GM12874 (cell line): ENCODE measurements at regions not wholly inside any gene's neighbourhood (a gene's known extent, or its start where the extent isn't known, plus 50 kb on each side); places are given as distances from the start of the nearest gene placed in this dataset.

Source experiments
- TF ChIP-seq, protein P1 (sequence below): IDR thresholded peaks from 2 replicates; pipeline ENCODE4 v1.5.1; 2011; ENCODE audit warnings: low read depth, mild to moderate bottlenecking, control low read depth, low read length, moderate library complexity; ENCODE audit not compliant: insufficient read depth

DNA sequence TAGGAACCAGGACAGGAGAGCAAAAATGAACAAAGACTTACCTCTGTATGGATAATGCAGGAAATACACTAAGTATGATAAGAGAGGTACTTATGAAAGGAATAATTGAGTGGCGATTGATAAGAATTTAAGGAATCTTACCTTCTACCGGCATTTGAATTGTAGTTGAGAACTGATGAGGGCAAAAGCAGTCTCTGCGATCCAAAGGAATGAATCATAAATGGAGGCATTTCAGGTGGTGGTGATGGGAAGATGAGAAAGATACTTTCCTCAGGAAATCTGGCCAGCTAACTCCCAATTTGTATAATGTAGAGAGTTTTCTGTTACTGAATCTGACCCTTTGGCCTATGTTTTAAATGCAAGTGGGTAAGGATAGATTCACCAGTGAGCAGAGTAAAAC lies 71.9 kb upstream of the C11orf87 start:
- TF ChIP-seq, protein P1, sequence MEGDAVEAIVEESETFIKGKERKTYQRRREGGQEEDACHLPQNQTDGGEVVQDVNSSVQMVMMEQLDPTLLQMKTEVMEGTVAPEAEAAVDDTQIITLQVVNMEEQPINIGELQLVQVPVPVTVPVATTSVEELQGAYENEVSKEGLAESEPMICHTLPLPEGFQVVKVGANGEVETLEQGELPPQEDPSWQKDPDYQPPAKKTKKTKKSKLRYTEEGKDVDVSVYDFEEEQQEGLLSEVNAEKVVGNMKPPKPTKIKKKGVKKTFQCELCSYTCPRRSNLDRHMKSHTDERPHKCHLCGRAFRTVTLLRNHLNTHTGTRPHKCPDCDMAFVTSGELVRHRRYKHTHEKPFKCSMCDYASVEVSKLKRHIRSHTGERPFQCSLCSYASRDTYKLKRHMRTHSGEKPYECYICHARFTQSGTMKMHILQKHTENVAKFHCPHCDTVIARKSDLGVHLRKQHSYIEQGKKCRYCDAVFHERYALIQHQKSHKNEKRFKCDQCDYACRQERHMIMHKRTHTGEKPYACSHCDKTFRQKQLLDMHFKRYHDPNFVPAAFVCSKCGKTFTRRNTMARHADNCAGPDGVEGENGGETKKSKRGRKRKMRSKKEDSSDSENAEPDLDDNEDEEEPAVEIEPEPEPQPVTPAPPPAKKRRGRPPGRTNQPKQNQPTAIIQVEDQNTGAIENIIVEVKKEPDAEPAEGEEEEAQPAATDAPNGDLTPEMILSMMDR: no peak

DNA sequence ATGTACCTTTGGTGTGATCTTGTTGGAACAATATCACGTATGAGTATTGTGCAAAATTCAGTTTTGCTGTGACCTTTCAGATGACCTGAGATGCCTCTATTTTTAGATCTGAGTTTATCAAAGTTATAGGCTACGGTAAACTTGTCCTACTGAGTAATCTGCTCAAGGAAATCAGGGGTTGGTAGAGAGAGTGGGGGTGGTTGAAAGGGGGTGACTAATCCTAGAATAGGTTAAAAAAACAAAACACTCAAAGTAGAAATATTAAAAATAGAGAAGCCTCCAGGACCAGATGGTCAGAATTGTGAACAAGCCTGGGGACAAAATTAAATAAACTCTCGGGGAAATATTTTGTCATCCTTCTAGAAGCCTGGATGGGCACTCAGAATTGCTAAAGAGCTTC lies 59.9 kb upstream of the C11orf87 start:
- TF ChIP-seq, protein P1: no peak

DNA sequence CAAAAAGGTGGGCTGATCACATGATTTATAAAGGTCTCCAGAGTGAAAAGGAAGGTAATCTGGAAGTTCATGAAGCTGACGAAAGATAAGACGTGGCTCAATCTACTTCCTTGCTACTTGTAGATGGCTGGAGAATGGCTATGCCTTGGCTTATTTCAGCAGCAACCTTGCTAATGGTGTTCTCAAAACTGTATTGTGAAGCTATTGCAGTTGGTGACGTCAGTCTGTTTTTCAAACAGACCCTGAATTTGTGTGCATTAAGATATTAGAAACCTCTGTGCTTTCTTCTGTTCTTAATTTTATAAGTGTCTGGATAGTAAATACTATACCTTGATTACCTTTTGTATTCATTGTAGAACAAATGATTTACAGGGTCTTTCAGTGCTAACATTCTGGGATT lies 58.3 kb upstream of the C11orf87 start:
- TF ChIP-seq, protein P1: no peak

DNA sequence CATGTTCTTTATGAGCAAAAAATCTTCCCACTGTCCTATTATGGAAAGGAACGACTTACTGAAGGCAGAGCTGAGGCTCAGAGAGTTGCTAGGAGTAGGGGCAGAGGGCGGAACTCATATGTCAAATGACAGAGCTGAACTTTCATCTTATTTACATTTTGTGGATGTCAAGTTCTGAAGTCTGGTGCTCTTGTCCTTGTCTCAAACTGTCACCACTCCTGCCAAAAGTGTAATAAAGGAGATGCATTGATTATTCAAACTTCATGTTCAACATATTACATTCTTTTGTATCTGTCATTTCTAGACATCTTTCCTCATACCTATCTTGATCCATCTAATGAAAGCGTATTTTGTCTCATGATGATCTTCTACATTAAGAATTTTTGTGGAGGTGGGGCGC lies 57.1 kb upstream of the C11orf87 start:
- TF ChIP-seq, protein P1: no peak

DNA sequence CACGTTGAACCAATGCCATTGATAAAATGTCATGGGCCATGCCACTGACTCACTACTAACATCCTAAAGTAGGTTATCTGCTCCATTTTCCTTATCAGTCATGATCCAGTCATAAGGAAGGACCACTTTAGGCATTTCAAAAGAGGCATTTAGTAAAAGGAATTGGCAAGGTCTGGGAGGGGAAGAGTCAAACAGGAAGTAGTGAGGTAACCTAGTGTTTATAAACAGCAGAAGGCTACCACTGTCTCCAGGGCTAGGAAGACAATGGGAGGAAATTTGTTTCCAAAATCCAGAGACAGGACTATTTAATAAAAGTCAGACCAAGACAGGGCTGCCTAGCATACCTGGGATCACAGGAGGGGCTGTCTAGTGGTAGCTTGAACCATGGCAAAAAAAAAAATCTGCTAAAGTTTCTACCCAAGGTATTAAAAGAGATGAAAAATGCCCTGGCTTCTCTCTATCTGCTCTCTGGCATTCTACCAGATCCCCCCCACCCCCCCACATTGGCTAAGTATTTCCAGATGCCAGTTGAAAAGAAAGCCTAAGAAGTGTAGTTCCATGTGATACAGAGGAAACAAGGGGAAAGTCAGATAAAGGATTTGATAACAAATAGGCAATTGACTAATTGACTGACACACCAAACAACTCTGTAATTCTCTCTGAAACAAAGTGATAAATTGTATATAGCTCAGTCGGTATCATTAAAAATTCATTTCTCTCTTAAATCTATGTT lies 50.4 kb upstream of the C11orf87 start:
- TF ChIP-seq, protein P1: no peak
